PC-3 (cell line): ENCODE measurements at regions not wholly inside any gene's neighbourhood (a gene's known extent, or its start where the extent isn't known, plus 50 kb on each side); places are given as distances from the start of the nearest gene placed in this dataset.

Experiments used
- EZH2 ChIP-seq: fragments of 300-600 bp; sonication (generic); IDR thresholded peaks from one replicate; pipeline ENCODE4 v1.6.1; 2017; ENCODE audit warnings: antibody characterized with exemption, mild to moderate bottlenecking, low read length; ENCODE audit not compliant: unreplicated experiment
- EZH2phosphoT487 ChIP-seq: fragments of 300-600 bp; sonication (generic); IDR thresholded peaks from 2 replicates; pipeline ENCODE4 v1.6.1; 2018; ENCODE audit warnings: mild to moderate bottlenecking, antibody characterized with exemption, low read length, borderline replicate concordance
- TF ChIP-seq, protein P1 (sequence below): fragments of 300-600 bp; sonication (generic); conservative IDR thresholded peaks from 2 replicates; pipeline ENCODE4 v1.5.1; 2017; ENCODE audit warnings: antibody characterized with exemption, low read depth, mild to moderate bottlenecking, low read length

DNA sequence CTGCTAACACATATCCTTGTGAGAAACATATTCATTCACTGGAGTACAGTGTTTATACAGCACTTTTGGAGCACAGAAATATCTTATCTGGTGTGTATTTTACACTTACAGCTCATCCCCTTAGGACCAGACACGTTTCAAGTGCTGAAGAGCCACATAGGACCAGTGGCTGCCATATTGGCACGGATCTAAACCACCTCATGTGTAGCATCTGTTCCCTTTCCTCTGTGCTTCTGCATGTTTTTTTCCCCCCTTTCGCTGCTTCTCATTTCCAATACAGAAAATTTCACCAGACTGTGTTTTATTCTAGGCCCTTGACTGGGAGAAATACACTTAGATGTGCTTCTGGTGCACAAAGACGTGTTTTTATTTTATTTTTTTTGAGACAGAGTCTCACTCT lies 69.7 kb upstream of the RBMX start:
- TF ChIP-seq, protein P1, sequence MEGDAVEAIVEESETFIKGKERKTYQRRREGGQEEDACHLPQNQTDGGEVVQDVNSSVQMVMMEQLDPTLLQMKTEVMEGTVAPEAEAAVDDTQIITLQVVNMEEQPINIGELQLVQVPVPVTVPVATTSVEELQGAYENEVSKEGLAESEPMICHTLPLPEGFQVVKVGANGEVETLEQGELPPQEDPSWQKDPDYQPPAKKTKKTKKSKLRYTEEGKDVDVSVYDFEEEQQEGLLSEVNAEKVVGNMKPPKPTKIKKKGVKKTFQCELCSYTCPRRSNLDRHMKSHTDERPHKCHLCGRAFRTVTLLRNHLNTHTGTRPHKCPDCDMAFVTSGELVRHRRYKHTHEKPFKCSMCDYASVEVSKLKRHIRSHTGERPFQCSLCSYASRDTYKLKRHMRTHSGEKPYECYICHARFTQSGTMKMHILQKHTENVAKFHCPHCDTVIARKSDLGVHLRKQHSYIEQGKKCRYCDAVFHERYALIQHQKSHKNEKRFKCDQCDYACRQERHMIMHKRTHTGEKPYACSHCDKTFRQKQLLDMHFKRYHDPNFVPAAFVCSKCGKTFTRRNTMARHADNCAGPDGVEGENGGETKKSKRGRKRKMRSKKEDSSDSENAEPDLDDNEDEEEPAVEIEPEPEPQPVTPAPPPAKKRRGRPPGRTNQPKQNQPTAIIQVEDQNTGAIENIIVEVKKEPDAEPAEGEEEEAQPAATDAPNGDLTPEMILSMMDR = no peak
- no peak for TF ChIP-seq EZH2
- TF ChIP-seq EZH2phosphoT487 = no peak
